Activated CD4-positive, alpha-beta T cell treated with anti-CD3 and anti-CD28 coated beads, Interleukin-2, amount 50 U/mL, for 4 hours (primary cell): ENCODE measurements at regions not wholly inside any gene's neighbourhood (a gene's known extent, or its start where the extent isn't known, plus 50 kb on each side); places are given as distances from the start of the nearest gene placed in this dataset.
"Not testable (repeated sequence)": the region's sequence is repeated elsewhere in the genome, so short reads cannot be mapped to it uniquely, and the experiment has no call there.

Experiments
- DNase-seq, 2 experiments: peaks; one replicate each; pipeline ENCODE4 v3.0.0-alpha.2; 2020

DNA sequence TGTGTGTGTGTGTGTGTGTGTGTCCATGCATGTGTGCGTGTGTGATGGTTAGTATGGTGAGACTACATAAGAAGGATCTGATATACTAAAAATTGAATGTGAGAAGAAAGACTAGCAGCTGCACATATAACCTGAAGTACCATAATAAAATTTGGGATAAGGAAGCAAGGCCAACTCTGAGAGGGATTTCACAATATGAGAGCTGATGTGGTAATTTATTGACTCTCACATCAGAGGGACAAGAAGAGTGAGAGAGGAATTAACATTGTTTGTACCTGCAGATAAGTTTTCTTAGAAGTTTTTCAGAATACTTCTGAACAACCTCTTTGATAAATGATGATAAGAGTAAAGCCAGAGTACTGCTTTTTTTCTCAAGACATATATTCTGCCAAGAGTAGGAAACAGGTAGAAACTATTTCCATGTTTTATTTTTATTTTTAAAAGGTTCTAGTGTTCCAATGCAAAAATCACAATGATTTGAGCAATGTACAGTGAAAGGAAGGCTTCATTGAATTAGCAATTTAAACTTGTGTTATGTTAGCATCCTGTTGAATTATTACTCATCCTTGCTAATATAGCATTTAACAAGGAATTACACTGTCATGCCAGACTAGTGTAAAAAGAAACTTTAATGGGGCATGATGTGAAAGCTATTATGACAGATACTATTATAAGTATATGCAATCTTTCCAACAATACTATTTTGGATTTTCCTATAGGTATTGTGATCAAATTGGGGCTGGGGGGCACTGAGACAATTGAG is 415.5 kb upstream of the ARPP21 start:
- DNase-seq: no peak

DNA sequence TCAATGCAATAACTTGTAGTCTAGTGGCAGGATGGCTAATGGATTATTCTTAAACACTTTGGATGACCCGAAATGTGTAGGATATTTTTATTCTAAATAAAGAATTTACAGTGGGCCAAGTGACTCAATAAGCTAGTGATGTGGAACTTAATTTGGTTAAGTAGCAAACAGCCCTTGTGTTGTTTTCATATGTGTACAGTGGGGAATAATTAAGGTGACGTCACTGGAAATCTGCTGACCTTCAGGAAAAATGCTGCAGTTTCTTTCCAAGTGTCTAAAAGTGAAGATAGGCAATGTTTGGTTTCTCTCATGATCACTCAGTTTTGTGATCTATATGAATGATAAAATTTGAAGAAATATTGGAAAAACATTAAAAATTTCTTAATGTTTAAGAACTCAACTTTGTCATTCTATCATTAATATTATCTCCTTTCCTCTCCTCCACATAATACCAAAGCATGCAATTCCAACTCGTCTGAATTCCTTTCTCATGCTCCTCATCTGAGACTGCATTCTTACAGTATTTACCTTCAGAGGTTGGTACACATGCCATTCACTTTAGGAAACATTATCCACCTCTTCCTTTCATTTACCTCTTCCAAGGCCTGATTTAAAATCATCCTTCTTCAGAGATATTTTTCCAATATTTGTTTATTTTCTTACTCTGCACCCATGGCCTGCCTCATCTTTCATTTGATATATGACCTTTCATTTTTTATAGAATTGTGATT is 414.6 kb upstream of the ARPP21 start:
- no peak for DNase-seq

DNA sequence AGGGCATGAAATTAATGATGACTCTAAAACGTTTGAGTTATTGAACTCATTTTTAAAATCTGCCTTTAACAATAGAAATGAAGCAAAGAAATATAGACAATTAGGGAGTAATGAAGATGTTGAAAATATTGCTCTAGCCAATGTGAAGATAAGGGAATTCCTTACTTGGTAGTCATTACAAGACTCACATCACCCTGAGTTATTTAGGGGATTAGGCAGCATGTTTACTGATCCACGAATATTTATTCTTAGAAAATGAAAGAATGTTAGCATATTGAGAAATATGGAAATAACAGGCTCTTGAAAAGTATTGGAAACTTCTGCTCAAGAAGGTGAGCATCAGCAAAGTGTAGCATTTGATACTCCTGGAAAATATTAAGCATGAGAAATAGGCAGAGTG is 398.1 kb upstream of the ARPP21 start:
- DNase-seq: no peak

DNA sequence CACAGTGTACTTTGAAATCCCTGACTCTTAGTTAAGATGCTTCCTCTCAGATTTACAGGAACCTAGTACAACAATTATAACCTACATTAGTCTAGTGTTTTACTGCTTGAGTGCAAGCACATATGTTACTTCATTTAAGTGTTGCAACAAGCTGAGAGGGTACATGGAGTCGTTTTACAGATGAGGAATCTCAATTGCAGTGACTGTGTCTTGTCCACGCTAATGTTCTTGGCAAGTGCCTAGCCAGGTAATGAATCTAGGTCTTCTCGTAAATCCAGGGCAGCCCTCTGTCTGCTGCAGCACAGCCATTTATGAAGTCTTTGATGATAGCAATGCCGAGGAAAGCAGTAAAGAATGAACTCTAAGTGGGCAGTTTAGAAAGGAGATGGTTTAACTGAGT is 384.4 kb upstream of the ARPP21 start:
- no peak for DNase-seq

DNA sequence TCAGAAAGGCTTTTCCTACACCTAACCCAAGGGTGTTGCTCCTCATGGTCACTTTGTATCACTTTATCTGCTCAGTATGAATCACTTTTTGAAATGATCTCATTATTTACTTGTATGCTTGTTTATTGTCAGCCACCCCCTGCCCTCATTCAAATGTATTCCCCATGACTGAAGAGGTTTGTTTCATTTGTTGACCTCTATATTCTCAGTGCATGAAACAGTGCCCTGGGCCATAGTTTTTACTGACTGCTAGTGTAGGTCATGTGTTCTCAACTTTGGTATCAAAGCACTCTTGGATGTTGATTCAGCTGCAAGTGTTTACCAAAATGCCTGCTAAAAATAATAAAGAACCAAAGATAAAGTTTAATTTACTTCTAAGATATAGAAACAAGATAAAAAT is 381.7 kb upstream of the ARPP21 start:
- DNase-seq: no peak

DNA sequence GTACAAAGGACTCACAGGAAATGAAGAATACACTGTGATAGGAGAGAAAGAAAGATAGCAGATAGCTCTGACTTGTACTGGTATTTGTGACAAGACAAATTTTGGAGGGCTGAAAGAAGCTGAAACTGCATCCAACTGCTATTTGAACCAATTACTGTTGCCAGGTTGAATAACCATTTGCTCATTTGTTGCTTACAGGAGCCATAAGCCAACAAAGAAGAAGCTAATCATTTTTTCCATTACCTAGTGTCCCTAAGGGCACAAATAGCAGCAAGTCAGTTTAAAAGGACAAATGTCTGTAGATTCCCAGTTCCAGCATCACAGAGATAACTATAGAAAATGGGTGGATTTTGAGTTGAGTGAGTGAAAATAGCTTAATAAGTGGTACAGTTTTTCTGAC is 376.9 kb upstream of the ARPP21 start:
- DNase-seq: no peak

DNA sequence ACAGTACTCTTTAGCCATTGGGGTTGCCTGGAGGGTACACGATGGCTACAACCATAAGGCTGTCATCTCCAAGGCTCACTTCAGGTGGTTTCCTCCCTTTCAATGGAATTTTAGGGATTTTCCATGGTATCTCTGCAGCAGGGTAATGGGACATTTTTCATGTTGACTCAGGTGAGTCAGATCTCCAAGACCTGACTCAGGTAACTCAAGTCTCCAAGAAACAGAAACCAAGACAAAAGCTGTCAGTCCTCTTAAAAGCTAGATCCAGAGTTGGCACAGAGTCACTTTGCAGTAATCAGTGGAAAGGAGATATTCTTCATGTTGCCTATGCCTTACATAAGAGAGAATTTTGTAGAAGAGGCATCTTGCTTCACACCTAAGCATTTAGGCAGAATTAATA is 375.8 kb upstream of the ARPP21 start:
- DNase-seq: no peak

DNA sequence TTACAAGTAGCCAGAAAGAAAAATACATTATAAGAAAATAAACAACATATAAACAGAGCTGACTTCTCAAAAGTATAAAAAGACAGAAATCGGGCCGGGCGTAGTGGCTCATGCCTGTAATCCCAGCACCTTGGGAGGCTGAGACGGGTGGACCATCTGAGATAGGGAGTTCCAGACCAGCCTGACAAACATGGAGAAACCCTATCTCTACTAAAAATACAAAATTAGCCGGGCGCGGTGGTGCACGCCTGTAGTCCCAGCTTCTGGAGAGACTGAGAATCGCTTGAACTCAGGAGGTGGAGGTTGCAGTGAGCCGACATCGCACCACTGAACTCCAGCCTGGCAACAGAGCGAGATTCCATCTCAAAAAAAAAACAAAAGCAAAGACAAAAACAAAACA is 373.3 kb upstream of the ARPP21 start:
- DNase-seq: not testable (repeated sequence)

DNA sequence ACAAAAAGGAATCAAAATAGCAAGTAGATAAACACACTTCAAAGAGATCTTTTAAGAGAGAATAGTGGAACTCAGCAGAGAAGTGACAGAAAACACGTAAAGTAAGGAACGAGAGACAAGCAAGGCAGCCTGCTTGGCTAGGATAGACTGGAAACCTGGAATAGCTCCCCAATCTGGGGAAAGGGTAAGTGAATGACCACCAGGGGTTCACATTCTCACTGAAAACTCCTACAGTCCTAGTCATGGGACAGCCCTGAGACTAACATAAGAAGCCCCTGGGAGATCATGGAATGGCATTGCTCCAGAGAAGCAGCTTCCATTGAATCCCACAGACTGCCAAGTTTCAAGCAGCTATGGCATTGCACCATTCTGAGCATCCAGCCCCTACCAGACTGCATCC is 363.6 kb upstream of the ARPP21 start:
- DNase-seq: no peak

DNA sequence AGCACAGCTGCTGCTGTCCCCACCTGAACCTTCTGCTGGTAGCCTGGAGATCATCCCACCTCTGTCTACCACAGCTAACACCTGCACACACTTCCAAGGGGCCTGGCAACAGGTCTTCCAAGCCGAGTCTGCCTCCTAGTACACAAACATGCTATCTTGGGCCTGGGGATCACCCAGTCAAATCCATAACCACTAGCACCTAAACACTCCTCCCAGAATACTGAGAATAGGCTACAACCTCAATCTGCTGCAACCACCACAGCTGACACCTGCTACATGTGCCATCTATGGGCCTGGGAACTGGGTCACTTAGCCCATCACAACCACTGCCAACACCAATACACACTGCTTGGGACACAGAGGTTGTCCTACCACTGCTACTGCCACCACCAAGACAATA is 362.8 kb upstream of the ARPP21 start:
- no peak for DNase-seq

DNA sequence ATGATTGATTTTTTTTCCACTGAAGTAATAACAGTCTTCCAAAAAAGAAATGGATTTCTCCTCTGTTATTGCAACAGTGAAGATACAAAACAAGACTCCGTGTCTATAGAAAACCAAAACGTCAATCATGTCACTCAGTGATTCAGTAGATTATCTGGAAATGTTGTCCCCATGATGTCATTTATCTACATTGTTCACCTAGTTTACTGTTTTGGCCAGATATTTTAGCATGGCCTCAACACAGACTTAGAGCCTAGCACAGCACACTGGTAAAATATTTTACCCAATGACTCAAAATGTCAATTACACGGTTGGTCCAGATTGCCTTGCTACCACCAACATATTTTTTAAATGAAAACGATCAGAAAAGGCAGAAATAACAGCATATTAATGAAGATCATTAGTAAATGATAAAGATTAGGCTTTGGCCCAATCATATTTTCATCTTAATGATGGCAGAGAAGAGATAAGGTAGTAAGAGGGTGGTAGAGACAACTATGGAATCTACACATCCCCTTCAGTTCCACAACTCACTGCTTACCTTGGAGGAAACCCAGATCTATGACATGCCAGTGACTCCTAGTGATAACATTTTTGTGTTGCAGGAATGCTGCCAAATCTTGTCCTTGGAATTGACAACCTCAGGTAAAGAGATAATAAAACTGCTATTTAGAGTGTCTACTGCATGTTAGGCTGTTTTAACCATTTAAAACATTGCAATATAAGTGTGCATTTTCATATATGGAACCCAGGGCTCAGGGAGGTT is 347.7 kb upstream of the ARPP21 start:
- DNase-seq: no peak

DNA sequence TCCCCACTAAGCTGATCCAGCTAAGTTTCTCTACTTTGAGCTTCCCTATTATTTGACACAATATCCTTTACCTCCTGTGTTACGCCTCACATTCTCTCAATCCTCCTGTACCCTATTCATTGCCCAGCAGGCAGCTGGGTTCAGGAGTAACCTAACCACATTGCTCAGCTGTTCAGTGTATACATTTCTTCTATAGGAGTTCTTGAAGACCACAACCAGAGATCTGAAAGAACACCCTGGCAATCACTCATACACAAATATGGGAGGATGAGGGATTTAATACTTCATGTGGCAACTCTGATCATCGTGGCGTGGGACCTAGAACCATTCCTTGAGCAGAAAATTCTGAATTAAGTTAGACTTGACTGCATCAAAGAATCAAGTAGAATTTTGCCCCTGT is 346.8 kb upstream of the ARPP21 start:
- no peak for DNase-seq

DNA sequence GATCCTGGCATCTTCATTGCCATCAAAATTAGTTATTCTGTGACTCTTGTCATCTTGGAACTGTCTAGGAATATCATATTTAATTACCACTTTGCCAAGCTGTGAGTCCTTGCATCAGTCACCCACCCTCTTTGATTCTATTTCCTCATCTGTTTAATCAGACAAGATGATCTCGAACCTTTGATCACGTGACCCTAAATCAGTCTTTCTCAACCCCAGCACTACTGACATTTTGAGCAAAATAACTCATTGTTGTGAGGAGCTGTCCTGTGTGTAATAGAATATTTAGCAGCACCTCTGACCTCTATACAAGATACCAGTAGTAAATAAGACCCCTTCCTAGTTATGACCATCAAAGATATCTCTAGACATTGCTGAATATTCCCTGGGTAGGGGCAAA is 343.4 kb upstream of the ARPP21 start:
- DNase-seq: no peak

DNA sequence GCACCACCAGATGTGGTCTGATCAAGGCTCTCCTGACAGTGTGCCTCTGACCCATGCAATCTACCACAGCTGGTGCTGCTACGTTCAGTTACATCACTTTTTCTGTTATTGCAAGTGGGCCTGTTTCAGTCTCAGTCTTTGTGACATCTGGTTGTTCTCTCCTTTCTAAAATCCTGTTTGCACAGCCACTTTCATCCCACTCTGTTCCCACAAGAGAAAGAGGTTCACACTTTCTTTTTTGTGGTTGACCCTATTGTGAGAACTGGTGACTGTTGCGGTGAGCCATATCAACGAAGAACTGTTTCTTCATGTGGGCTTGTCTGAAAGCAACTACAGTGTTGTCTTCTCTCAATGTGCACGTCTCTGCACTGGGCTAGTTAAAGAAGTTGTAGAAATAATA is 342.8 kb upstream of the ARPP21 start:
- DNase-seq: no peak

DNA sequence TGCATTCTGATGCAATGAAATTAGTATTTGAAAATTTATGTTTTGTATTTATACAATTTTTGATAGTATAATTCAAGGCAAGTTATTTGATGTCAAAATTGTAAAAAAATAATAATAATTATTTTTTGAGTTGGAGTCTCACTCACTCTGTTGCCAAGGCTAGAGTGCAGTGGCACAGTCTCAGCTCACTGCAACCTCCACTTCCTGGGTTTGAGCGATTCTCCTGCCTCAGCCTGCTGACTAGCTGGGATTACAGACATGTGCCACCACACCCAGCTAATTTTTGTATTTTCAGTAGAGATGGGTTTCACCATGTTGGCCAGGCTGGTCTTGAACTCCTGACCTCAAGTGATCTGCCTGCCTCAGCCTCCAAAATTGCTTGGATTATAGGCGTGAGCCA is 342.4 kb upstream of the ARPP21 start:
- DNase-seq: not testable (repeated sequence)

DNA sequence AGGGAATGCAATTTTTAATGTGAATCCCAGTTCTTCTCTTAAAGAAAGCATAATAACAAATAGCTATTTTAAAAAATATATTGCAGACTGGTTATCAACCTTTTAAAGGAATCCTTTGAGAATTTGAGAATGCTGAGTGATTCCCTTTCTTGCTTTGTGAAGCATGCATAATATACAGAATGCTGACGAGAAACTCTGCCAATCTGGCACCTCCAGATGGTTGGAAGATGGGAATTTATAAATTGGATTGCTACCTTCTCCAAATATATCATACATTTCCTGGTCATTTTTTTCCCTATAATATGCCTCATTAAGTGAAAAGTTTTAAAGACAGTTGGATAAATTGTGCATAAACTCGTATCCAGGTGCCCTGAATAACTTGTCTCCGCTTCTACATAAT is 333.9 kb upstream of the ARPP21 start:
- no peak for DNase-seq

DNA sequence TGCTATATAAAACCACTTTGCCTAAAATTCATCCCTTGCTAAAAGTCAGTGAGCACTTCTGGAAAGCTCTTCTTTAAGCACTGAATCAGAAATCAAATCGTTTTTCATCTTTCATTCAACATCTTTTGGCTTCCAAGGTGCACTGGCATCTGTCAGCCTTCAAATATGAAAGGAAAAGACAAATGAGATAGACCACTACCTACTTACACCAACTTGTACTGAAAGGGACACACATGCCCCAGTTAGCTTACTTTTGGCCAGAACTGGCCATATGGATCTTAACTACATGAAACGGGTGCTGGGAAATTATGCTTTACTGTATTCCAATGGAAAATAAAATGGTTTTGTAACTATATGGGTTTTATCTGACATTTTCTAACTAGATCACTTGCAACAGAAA is 332.0 kb upstream of the ARPP21 start:
- no peak for DNase-seq

DNA sequence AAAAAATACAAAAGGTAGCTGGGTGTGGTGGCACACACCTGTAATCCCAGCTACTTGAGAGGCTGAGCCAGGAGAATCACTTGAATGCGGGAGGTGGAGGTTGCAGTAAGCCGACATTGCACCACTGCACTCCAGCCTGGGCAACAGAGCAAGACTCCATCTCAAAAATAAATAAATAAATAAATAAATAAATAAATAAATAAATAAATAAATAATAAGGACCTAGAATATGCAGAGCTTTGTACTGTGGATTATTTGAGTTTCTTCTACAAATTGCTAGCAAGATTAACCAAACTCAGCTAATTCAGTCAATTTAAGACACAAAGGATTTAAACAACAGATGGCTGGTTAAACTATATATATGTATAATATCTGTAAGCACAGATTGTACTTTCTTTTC is 322.5 kb upstream of the ARPP21 start:
- not testable (repeated sequence) for DNase-seq

DNA sequence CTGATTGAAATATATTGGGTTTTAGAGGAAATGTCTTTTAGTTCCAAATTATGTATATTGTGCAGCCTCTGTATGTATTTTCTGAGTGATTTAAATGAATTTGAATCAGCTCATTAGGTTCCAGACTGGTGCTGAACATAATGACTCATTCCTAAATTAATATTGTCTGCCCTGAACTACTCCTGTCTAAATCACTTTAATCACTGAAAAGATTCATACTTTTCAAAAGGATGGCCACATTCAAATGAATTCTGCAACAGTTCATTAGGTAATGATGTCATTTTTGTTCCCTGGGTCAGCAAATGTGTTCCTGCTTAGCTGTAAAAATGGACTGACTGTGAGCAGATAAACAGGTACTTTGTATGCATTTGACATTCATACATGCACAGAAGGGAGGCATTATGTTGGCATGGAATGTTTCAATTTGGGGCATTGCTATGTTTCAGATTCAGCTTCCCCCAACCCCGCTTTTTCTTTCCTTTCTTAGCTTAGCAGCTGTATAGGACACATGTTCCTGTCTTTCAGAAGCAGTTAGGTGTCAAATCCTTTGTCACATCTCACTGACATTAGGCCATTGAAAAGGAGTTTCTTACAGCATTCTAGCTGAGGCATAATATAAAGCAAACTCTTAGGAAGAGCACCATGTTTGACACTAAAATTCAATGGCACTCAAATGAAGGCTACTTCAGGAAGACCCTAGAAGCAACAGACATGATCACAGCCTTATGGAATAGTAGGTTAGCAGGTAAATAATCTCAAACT is 318.5 kb upstream of the ARPP21 start:
- no peak for DNase-seq

DNA sequence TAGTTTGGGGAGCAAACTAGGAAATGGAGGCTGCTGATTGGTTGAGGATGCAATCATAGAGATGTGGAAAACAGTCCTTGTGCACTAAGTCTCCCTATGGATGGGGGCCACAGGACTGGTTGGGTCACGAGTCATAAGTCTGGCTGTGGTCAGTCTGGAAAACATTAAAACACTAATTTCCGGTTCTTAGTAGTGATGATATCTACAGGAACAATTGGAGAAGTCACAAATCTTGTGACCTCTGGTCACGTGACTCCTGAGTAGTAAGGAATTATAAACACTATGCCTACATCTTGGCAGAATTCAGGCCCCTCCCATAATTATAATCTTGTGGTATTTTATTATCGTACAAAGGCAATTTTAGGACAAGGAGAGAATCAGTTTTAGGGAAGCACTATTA is 317.3 kb upstream of the ARPP21 start:
- DNase-seq: no peak

DNA sequence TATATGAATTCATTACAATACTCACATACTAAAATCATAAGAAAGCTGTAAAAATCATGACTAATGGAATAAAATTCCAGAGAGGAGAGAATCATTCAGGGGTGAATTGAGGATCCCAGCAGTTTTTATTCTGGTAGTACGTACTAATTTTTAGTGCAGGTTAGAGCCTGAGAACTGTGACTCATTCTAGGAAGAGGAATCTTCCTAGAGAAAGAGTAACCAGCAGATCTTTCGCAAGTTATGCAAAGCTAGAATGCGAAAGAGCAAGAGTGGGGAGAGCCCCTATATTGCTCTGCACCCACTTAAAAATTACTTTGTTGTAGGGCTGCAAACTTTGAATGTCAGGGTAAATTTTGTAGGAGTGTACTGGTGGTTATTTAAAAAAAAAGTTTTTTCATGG is 303.6 kb upstream of the ARPP21 start:
- DNase-seq: no peak

DNA sequence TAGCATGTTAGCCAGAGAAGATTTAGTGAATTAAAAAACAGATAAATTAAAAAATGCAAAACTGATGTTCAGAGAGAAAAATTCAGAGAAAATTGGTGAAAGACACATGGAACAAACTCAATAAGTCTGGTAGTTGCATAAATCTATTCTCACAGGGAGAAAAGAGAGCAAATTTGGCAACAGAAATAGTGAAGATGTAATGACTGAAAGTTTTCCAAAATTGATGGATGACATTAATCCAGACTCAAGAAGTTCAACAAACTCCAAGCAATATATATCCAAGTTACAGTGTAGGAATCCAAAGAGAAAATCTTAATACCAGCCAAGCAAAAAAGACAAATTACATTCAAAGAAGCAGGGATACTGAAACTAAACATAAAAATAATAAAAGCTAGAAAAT is 302.7 kb upstream of the ARPP21 start:
- no peak for DNase-seq

DNA sequence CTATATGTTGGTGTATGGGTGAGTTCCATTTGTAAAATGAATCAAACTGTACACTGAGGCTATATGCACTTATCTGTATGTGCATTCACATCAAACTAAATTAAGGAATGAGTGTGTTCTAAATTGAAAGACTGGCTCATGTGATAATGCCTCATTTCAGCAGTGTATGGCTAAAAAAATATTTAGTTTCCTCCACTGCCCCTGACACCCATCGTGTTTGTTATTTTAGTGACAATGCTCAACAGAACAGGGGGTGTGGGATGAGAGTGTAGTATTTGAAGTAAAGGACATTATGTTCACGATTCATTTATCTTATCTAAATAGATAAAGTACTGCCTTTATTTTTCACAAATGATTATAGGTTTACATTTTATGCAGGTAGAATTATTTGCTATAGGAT is 301.1 kb upstream of the ARPP21 start:
- DNase-seq: no peak
